LNCaP clone FGC (cell line): ENCODE measurements at regions not wholly inside any gene's neighbourhood (a gene's known extent, or its start where the extent isn't known, plus 50 kb on each side); places are given as distances from the start of the nearest gene placed in this dataset.

Experiments
- DNase-seq: peaks from one replicate; pipeline ENCODE4 v3.0.0-alpha.2; 2011; ENCODE audit warnings: low read depth
- H3K4me3 ChIP-seq: 2 replicates; pipeline ENCODE4 v1.5.1; 2011; ENCODE audit warnings: mild to moderate bottlenecking, low read depth, low read length, control low read depth
- TF ChIP-seq, protein P1 (sequence below): IDR thresholded peaks from 2 replicates; pipeline ENCODE4 v1.5.1; 2012; ENCODE audit warnings: mild to moderate bottlenecking; ENCODE audit not compliant: control insufficient read depth, insufficient read depth; ENCODE audit errors: extremely low read depth

DNA sequence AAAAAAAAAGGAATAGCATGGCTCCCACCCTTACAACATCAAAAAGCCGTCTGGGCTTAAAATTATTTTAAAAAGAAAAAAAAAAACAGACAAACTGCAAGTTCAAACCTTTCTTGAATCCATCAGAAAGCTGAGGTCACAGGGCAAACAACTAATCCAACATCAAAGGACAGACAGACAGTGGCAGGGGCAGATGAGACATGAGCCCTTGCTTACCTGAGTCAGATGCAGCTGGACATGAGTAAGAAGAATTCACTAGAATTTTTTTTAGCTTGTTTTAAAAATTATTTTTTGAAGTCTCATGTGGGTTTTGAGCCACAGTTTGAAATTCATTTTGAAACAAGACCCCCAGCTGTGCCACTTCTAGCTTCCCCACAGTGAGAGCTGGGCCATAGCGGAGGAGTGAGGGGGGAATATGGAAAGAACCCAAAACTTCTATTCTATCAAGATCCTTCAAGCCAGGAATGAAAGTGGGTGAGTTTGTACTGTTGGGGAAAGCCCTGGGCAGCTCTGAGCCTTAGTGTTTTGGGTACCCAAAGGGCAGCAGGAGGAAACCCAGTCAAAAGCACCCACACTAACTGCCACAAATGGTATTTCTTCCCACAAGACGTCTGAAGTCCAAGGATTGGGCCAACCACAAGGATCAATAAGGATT, 111.4 kb downstream of the ATXN3L start:
- TF ChIP-seq, protein P1, sequence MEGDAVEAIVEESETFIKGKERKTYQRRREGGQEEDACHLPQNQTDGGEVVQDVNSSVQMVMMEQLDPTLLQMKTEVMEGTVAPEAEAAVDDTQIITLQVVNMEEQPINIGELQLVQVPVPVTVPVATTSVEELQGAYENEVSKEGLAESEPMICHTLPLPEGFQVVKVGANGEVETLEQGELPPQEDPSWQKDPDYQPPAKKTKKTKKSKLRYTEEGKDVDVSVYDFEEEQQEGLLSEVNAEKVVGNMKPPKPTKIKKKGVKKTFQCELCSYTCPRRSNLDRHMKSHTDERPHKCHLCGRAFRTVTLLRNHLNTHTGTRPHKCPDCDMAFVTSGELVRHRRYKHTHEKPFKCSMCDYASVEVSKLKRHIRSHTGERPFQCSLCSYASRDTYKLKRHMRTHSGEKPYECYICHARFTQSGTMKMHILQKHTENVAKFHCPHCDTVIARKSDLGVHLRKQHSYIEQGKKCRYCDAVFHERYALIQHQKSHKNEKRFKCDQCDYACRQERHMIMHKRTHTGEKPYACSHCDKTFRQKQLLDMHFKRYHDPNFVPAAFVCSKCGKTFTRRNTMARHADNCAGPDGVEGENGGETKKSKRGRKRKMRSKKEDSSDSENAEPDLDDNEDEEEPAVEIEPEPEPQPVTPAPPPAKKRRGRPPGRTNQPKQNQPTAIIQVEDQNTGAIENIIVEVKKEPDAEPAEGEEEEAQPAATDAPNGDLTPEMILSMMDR = no peak
- H3K4me3 ChIP-seq = no peak overlapping the region
- DNase-seq = no peak

DNA sequence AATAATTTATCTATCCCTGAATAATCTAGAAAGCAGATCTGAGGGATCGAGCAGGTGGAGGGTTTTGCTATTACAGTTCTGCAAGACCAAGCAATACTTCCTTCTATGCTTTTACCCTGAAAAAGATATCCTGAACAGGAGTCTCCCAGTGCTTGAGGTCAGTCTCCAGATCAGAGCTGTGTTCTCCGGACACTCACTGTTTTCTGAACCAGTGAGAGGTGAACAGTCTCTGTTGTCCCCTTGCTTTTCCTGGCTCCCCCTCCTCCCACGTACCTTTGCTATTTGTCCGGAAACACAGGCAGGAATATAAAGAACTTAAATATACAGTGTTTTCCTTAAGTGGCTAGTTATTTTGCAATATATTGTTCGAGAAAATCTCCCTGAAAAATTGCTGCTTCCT, 116.6 kb downstream of the ATXN3L start:
- H3K4me3 ChIP-seq = no peak overlapping the region
- no peak for DNase-seq
- TF ChIP-seq, protein P1 = no peak

DNA sequence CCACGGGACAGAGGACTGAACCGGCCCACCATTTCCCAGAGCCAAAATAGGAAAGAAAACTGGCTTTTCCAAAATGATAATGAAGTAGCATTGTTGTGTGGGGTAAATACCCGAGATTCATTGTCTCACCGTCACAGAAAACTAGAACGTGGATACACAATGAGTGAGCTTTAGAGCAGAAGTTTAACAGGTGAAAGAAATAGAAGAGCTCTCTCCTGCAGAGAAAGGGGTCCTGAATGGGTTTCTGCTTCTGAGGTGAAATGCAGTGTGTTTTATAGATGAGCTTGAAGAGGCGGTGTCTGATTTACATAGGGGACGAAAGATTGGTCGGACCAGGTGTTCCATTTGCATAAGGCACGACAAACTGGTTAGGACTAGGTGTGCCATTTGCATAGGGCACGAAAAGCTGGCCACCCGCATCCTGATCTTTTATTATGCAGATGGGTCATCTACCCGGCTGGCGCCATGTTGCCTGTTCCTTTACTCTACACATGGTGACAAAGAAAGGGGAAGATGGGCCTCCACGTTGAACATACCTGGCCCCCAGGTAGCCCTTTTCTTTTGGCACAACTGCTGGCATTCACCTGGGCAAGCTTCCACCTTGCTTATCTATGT, 118.1 kb downstream of the ATXN3L start:
- DNase-seq = no peak

DNA sequence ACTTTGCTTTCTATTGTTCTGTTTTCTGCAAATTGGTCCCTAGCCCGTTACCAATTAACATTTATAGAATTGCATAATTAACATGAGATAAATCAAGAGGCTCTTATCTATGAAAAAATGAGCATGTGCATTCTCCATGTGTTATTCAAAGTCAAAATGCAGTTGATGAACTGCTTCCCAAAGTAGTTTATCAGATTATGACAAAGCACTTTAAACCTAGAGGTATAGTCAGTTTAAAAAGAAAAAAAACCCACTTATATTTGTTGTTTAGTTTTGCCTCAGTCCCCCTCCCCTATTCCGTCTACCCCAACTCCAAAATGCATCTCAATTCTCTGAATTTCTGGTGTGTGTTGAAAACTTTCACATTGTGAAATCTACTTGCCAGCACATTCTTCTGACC, 119.5 kb downstream of the ATXN3L start:
- H3K4me3 ChIP-seq = no peak overlapping the region
- no peak for DNase-seq
- TF ChIP-seq, protein P1 = no peak

More for the DNA sequence above, 118.1 kb downstream of the ATXN3L start:
- H3K4me3 ChIP-seq = no peak overlapping the region
- TF ChIP-seq, protein P1 = no peak

GRCh38 chrX:13198762-13199064, 121.1 kb downstream of the ATXN3L start:
- no peak for DNase-seq
- no peak overlapping the region for H3K4me3 ChIP-seq
- TF ChIP-seq, protein P1 = no peak

- DNase-seq = no peak
- H3K4me3 ChIP-seq = no peak overlapping the region
- TF ChIP-seq, protein P1 = no peak
Measured at GRCh38 chrX:13198056-13198761, 121.6 kb downstream of the ATXN3L start.
